ENCODE measurements at regions not wholly inside any gene's neighbourhood (a gene's known extent, or its start where the extent isn't known, plus 50 kb on each side); places are given as distances from the start of the nearest gene placed in this dataset.
"Not testable (repeated sequence)": the region's sequence is repeated elsewhere in the genome, so short reads cannot be mapped to it uniquely, and the experiment has no call there.

- DNase-seq: no peak
Observed at GRCh38 chr5:10017786-10018185, 231.9 kb downstream of the ATPSCKMT start.

DNA sequence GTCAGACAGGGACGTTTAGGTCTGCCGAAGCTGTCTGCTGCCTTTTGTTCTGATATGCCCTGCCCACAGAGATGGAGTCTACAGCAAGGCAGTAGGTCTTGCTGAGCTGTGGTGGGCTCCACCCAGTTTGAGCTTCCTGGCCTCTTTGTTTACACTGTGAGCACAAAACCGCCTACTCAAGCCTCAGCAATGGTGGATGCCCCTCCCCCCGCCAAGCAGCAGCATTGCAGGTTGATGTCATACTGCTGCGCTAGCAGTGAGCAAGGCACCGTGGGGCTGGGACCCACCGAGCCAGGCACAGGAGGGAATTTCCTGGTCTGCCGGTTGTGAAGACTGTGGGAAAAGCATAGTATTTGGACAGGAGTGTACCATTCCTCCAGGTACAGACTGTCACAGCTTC lies 233.1 kb downstream of the ATPSCKMT start:
- DNase-seq: not testable (repeated sequence)

DNA sequence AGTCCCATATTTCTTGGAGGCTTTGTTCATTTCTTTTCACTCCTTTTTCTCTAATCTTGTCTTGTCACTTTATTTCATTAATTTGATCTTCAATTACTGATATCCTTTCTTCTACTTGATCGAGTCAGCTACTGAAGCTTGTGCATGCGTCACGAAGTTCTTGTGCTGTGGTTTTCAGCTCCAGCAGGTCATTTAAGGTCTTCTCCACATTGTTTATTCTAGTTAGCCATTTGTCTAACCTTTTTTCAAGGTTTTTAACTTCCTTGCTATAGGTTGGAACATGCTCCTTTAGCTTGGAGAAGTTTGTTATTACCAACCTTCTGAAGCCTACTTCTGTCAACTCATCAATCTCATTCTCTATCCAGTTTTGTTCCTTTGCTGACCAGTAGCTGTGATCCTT lies 234.0 kb downstream of the ATPSCKMT start:
- not testable (repeated sequence) for DNase-seq

- no peak for DNase-seq
Observed at GRCh38 chr5:10009802-10010201, 239.9 kb downstream of the ATPSCKMT start.

GRCh38 chr5:9987101-9987500 lies 262.6 kb downstream of the ATPSCKMT start:
- DNase-seq: no peak

GRCh38 chr5:9977070-9977469 lies 272.6 kb downstream of the ATPSCKMT start:
- no peak for DNase-seq

DNA sequence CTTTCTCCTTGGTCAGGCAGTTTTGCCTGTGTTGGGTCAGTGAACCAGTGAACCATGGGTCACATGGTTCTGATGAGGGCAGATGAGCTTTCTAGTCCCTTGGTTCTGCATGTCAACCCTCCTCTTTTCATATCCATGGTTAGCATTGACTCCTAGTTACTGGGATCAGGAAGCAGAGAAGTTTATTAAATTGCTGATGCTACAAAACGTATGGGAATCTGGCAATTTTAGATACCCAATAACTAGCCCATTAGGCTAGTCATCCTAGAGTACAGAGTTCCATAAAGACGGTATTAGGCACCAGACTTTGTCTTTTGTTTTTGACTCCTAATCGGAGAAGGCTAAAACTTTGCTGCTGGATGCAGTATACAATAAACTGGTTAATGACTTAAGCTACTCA lies 273.1 kb downstream of the ATPSCKMT start:
- DNase-seq: no peak

- no peak for DNase-seq
Observed at GRCh38 chr5:9972059-9972458, 277.6 kb downstream of the ATPSCKMT start.

- no peak for DNase-seq
Observed at GRCh38 chr5:9971301-9971700, 278.4 kb downstream of the ATPSCKMT start.

- DNase-seq: no peak
Observed at GRCh38 chr5:9958914-9959313, 290.8 kb downstream of the ATPSCKMT start.

DNA sequence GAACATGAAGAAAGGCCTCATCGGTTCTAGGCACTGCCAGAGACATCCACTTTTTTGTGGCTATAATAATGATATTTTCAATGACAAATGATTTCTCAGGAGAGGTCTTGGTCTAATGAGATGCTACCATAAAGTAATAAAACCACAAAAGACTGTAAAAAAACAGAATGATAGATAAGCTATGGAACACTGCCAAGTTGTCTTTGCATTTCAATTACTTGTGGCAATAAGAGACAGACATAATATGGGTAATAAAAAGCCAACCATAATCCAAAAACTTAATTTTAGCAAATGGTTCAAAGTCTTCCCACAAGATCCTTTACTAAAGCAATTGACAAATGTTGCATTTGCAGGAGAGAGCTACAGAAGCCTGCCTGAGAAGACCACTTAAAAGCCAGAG lies 292.5 kb downstream of the ATPSCKMT start:
- no peak for DNase-seq

DNA sequence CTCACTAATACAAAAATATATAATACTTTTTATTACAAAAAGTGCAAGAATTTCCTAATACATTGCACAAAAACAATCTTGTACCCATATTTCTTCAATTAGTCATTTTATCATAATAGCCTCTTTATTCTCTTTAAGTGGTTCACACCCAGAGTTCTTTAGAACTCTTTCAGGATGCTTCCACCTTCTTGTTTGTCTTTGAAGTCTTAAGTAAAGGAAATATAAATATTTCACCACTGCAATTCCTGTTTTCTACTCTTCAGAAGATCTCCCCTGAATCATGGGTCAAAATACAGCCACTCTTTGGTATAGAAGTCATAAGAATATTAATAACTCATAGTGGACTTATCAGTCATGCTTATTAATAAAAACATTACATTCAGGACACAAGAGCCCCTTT lies 293.0 kb downstream of the ATPSCKMT start:
- no peak for DNase-seq

DNA sequence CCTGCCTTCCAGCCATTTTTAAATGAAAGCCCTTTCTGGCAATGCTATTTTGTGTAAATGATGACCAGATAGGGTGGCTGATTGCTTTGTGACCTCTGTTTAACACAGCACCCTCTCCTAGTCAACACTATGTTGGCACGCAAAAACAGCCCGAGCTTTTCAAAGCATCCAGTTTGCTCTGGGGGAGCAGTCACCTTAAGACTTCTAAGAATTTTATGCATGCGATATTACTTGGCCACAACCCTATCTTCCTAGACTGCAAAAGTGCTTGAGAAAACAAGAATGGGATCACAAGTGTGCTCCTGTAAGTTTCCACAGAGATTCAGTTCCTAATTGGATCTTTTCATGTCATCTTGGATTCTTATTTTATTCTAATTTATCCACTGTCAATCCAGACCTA lies 294.1 kb downstream of the ATPSCKMT start:
- DNase-seq: no peak

DNA sequence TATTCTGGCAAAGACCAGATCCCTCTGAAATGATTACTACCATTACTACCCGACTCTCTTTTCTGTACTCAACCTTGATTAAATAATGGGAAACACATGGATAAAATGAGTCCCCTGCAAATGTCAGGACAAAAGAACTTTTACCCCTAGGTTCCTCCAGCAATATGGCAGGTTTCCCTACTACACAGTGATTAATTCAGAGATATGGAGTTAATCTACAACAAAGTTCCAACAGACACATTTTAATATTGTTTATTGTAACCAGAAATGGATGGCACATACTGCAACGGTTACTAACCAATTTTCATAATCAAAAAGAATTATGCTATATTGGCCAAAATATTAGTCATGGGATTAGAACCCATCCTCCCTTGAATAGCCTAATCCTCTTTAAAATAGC lies 294.8 kb downstream of the ATPSCKMT start:
- DNase-seq: no peak

- no peak for DNase-seq
Observed at GRCh38 chr5:9953691-9954090, 296.0 kb downstream of the ATPSCKMT start.

DNA sequence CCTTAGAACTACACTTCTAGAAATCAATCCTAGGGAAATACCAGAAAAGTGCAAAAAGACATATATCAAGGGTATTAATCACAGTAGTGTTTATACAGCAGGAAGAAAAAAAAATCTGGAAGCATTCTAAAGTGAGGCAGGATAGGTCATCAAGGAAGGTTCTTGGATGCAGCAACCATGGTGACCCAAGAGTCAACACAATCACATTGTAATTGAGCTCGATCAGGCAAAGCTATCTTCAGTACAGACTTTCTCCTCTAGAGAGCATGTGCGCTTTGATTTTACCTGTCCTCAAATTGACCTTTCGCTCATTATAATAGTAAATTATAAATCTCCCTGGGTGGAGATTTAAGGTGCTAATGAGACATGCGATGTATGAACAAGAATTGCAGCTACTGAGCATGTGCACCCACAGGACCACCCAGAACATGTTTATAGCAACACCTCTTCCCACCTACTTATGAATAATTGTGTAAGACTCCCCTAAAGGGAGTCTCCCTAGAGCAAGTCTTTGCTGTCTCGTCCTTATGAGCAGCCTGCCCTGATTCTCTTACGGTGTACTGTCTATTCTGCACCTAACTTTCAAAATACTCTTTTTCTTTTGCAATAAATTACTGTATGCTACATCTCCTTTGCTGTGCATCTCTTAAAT lies 297.7 kb downstream of the ATPSCKMT start:
- no peak for DNase-seq

DNA sequence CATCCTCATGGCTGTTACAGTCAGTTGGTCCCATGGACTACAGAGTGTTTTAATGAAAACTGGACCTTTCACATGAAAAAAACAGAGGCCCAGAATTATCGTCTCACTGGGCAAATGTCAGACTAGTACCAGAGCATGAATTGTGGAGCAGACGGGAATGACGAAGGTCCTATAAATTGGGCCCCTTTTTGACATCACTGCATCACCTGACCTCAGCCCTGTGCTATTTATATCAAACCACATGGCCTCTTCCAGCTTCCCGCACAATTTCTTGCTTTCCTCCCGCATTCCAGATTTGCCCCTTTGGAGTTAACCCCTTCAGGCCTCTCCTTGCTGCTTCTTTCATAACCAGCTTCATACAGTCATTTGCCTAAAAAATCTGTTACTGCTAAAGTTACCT lies 301.7 kb downstream of the ATPSCKMT start:
- no peak for DNase-seq

DNA sequence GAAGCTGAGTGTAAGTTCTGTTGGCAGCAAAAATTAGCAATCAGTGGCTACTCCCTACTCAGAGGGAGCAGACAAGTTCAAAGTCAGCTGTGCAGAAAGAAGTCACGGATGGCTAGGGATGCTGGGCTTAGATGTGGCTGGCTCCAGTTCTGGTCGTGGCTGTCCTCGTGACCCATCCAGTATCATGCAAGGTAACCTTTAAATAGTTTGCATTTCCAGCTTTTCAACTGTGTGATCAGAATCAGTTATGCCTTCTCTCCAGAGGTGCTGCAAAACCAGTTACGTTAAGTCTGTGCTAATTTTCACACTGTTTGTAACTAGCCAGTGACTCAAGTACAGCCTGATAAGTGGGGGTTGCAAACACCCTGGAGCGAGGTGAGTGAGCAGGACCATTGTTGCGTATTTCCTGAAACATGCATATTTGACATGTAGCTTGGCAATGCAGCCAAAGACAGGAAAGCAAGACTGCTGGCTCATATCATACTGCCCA lies 302.4 kb downstream of the ATPSCKMT start:
- DNase-seq: no peak

GRCh38 chr5:9932770-9933169 lies 302.6 kb upstream of the TAS2R1 start:
- no peak for DNase-seq

- no peak for DNase-seq
Observed at GRCh38 chr5:9930156-9930555, 300.0 kb upstream of the TAS2R1 start.

DNA sequence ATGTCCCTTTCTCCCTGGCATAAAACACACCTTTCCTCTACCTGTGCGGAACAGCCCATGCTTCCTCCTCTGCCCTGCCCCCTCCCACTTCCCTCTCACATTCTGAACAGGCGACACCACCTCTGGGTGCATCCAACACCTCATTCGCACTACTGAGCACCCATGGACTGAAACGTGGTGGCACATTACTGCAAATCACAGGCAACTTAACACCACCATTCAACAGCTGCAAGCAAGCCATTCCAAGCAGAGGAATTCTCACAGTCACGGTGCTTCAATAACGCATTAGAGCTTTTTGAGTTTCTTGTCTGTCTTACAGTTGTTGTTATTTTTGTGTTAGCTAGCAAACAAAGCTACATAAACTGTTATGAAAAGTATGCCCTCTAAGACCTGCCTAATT lies 298.2 kb upstream of the TAS2R1 start:
- DNase-seq: no peak

GRCh38 chr5:9927521-9927997 lies 297.4 kb upstream of the TAS2R1 start:
- DNase-seq: no peak

DNA sequence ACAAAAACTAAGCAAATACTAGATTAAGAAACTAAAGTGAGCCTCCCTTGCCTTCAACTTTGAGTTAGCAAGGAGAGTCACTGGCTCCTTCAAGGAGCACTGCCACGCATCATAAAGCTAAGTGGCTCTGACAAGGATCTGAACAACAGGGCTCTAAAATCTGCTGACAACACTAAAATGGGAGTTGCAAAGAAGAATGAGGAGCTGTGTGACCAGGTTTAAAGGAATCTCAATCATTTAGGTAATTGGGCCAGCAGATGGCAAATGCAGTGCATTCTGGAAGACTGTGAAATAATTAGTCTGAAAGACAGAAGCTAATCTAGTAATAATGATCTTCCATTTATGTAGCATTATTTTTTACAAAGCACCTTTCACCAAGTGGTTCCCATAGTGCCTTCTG lies 297.0 kb upstream of the TAS2R1 start:
- DNase-seq: no peak

DNA sequence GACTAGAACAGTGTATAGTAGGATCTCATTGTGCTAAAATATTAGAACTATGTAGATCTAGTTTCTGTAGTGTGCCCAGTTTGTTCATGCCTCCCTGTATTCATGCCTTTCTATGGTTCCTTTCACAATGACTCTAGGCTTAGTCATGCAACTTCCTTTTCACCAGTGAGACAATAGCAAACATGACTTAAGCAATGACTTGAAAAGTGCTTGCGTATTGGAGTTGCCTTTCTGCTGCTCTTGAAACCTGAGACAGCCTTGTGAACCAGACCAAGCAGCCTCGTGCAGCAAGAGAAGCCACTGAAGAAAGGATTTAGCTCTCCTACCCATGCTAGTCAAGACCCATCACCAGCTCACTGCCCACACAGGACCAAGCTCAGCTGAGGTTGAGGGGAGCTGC lies 294.5 kb upstream of the TAS2R1 start:
- DNase-seq: no peak

All from right lung (tissue), 2 donors.